GM21717 (cell line): ENCODE measurements at regions not wholly inside any gene's neighbourhood (a gene's known extent, or its start where the extent isn't known, plus 50 kb on each side); places are given as distances from the start of the nearest gene placed in this dataset.
"Not testable (repeated sequence)": the region's sequence is repeated elsewhere in the genome, so short reads cannot be mapped to it uniquely, and the experiment has no call there.

Source experiments
- ATAC-seq: cut with Tn5 transposase; IDR thresholded peaks from one replicate; pipeline ENCODE4 v1.9.1; 2021; ENCODE audit warnings: mild to moderate bottlenecking, moderate library complexity; ENCODE audit not compliant: unreplicated experiment

DNA sequence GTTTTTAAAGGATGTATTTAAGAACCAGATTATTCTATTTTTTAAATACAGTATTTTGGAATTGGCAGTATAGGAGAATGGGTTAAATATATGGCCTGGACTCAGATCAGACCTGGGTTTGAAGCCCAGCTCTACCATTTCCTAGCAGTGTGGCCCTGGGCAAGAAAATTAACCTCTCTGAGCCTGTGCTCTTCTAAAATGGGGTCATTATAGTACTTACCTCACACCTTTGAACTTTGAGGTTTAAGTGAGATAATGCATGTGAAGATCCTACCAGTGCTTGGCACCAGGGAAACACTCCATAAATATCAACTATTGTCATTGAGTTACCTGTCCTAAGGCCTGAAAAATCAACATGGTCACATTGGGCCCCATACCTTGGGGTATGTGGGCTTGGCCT, 93.4 kb upstream of the WSB1 start:
- ATAC-seq: no peak

DNA sequence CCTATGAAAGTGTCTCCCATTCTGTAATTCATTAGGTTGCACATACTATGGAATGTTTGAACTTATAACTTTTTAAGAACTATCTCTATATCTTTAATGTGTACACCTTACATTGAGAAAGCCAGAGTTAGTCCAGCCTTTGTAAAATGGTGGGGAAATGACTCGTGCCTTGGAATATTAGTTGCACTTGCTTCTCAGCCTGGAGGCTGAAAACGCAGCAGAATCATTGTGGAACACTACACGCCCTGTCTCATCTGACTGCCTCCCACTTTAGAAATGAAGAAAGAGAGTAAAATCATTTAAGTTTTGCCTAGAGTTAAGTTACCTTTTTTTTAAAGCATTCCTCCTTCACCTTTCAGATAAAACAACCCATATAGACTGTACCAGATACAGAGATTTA, 90.7 kb upstream of the WSB1 start:
- no peak for ATAC-seq

DNA sequence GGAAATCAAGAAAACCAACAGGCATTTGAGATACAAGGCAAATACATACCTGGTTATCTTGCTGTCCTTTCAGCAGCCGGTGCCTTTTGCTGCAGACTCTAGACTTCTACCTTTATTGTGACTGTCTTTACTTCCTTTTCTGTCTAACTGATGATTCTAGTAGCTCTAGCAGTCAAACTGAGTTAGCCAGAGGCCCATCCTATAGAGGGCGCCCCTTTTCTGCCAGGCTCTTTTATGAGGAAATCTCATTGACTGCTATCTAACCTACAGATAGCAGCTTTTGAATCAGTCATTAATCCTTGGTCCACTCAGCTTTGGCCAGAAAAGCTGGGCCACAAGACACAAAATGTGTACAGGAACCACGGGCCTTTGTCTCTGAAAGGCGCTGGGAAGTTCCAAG, 87.5 kb upstream of the WSB1 start:
- no peak for ATAC-seq

DNA sequence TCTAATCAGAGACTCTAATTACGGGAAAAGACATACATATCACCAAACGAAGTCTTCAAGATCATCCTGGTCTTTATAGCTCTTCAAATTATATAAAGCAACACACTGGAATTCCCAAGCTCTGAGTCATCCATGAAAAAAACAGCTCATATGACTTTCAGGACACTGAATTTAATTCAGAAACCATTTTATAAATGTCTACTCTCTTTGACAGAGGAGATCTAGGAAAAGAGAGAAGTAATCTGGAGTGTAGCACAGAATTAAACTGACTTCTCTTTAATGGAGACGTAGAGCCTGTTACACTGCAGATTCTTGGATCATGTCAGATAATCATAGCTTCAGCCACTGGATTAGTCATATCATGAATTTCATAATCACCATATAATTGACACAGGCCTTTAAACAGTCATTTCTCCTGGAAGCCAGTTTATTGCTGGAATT, 86.8 kb upstream of the WSB1 start:
- no peak for ATAC-seq

DNA sequence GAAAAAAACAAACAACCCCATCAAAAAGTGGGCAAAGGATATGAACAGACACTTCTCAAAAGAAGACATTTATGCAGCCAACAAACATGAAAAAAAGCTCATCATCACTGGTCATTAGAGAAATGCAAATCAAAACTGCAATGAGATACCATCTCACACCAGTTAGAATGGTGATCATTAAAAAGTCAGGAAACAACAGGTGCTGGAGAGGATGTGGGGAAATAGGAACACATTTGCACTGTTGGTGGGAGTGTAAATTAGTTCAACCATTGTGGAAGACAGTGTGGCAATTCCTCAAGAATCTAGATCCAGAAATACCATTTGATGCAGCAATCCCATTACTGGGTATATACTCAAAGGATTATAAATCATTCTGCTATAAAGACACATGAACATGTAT, 85.5 kb upstream of the WSB1 start:
- not testable (repeated sequence) for ATAC-seq

DNA sequence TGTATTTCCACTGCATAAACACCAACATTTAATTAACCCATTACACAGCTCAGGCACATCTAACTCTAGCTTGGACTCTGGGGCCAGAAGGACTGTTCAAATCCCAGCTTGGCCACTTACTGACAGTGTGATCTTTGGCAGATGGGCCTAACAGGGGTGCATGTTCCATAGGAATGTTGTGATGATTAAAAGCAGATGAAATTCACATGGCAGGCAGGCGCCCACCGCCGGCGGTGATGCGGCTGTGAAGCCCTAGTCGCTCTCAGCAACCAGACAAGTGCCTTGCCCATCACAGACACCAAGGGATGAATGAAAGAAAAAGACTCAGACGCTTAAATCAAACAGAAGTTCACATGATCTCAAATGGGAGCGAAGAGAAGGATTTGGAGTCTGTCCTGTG, 84.6 kb upstream of the WSB1 start:
- no peak for ATAC-seq

DNA sequence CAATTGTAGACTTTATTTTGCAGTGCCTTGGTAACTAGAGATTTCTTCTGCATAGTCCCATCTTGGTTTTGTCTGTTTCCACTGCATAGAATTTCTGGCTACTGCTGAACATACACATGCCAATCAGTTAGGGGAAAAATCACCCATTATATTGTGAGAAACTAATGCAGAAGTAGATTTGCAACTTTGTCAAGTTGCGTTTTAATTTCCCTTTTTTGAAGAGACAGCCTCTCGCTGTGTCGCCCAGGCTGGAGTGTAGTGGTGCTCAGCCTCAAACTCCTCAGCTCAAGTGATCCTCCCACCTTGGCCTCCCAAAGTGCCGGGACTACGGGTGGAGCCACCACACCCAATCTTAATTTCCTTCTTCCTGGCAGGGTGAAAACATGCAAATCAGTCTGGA, 83.1 kb upstream of the WSB1 start:
- not testable (repeated sequence) for ATAC-seq

DNA sequence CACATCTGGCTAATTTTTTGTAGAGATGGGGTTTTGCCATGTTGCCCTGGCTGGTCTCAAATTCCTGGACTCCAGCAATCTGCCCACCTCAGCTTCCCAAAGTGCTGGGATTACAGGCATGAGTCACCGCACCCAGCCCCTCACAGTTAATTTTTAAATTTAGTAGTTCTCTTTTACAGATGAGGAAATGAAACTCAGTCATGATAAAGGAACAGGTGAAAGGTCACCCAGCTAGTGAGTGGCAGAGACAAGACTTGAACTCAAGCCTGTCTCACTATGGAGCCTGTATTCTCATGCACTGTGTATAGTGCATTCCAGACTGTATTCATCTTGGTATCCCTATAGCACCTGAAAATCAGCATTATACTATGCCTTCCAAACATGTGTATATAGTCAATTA, 77.1 kb upstream of the WSB1 start:
- no peak for ATAC-seq

DNA sequence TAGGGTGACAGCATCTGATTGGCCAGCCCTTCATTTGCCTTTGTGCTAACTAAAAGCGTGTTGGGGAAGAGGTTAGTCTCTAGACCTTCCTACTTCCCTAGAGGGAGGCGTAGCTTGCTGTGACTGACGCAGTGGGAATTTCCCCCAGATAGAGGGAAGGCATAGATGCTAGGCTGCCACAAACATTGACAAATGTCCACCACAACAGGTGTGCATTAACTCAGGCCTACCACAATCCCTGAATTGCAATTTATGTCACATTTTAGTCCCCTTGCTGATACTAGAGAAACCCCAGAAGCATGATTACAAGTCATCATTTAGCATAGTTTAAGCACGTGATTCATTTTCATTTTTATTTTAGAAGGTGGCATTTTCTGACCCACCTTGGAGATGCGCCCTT, 76.3 kb upstream of the WSB1 start:
- ATAC-seq: peak; percentile 70

DNA sequence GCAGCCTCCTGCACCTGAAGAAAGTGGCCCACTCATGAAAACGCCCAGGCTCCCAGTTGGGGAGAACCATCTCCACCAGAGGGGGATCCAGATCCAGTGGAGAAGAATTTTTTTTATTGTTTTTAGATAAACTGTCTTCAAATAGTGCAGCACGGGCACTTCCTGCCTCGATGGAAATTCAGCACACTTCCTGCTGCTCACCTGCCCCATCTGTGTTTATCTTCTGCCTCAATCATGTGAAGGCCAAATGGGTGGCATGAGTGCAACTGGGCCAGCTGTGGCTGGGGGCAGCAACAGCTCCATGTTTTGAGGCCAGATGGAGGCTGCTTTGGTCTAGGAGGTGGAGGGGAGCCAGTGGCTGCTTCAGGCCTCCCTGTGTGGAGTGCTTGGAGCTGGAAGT, 75.9 kb upstream of the WSB1 start:
- peak; percentile 3 for ATAC-seq

DNA sequence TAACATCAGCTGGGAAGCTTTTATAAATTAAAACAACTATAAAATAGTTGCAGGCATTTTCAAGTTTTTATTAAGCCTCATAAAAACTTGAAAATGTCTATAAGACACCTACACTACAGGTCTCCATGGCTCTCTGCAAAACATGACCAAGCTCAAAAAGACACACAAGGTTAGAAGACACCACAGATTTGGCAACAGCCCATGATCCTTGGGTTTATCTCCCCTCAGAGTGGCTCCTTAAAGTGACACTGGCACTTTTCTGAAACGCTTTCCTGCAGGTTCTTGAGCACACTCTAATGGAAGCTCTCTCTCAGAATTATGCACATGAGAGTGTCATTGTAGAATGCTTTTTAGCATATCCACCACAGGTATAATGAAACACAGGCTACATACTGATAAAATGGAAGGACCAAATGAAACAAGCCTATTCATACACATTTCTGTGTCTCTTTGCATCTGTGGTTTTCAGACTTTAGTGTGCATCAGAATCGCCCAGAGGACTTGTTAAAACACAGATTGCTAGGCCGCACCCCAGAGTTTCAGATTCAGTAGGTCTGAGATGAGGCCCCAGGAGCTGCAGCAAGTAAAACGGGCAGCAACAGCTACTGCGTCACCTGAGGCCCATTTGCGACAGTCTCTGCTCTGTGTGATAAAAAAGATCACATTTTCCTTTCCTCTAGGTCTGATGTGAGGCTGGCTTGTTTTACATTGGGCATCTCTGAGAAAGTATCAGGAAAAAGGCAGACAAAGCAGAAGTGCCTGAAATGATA, 75.0 kb upstream of the WSB1 start:
- ATAC-seq: peak; percentile 68

DNA sequence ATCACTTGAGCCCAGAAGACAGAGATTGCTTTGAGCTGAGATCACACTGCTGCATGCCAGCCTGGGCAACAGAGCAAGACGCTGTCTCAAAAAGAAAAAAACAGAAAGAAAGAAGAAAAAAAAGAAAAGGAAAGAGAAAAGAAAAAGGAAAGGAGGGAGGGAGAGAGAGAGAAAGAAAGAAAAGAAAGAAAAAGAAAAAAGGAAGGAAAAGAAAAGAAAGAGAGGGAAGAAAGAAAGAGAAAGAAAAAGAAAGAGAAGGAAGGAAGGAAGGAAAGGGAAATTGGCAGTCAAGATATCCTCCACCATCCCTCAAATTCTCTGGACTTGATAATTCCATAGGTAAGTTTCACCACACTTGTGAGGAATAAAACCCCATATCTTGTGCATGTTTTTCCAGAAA, 71.4 kb upstream of the WSB1 start:
- no peak for ATAC-seq

DNA sequence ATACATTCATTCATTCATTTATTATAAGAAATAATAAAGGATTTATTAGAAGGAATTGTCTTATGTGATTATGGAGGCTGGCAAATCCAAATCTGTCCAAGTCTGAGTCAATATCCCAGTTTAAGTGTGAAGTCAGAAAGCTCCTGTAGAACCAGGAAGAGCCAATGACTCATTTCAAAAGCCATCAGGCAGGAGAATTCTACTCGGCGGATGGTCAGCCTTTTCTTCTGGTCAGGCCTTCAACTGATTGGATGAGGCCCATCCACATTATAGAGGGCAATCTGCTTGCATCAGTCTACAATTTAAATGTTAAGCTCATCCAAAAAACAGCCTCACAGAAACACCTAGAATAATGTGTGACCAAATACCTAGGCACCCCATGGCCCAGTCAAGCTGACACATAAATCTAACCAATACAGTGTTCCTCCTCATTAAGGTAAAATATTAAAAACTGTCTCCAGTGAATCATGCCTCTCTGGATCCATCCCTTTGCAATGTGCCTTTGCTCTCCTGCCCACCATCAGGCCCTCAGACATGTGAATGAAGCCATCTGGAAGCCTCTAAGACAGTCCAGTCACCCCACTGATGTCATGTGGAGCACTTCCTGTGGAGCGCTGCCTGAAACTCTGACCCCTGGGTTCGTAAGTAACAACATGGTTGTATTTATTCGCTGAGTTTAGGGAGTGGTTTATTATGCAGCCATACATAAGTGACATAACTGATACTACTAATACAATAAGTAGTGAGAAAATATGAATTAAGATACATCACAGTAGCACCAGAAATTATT, 69.2 kb upstream of the WSB1 start:
- no peak for ATAC-seq

DNA sequence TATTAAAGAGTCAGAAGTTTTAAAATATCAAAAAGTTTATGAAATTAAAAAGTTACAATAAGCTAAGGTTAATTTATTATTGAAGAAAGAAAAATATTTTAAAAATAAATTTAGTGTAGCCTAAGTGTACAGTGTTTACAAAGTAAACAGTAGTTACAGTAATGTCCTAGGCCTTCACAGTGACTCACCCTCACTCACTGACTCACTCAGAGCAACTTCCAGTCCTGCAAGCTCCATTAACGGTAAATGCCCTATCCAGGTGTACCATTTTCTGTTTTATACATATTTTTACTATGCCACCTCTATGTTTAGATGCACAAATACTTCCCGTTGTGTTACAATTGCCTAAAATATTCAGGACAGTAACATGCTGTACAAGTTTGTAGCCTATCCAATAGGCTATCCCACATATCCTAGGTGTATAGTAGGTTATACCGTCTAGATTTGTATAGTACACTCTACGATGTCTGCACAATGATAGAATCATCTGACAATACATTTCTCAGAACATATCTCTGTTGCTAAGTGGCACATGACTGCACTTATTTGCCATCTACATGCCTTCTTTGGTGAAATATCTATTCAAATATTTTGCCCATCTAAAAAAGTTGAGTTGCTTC, 67.2 kb upstream of the WSB1 start:
- no peak for ATAC-seq

DNA sequence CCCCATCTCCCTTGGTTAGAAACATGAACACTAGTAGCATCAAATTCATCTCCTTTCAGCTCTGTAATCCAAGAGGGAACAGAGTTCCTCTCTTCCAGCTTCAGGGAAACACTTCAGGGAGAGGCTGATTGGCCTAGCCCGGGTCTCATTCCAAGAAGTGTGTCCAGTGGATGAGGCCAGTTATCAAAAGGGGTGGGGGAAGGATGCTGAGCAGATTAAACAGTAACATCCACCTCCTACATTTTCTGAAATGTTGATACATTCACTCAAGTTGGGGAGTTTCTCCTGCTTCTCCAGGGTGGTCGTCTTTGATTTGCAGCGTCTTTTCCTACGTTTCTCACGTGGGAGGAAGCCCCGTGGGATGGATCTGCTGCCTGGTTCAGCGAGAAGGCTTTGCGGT, 62.9 kb upstream of the WSB1 start:
- no peak for ATAC-seq

DNA sequence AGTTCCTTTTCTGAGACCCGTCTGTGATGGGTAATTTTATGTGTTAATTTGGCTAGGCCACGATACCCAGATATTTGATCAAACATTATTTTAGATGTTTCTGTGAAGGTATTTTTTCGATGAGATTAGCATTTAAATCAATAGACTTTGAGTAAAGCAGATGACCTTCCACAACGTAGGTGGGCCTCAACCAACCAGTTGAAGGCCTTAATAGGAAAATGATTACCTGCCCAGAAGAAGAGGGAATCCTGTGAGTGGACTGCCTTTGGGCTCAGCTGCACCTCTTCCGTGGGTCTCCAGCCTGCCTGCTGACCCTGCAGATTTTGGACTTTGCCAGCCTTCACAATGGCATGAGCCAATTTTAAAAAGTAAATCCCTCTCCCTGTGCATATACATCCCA, 61.6 kb upstream of the WSB1 start:
- ATAC-seq: no peak

DNA sequence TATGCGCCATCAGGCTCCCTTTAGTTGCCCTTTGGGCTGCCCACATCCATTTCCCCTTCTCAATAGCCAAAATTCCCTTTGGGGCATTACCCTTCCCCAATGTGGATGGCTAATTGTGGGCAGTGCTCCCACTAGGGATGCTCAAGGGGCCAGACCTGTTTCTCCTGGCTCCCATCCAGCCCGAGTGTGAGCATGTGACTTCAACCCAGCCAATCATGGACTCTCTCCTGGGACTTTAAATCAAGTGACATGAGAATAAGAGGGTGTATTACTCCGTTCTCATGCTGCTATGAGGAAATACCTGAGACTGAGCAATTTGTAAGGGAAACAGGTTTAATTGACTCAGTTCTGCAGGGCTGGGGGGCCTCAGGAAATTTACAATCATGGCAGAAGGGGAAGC, 60.9 kb upstream of the WSB1 start:
- no peak for ATAC-seq

DNA sequence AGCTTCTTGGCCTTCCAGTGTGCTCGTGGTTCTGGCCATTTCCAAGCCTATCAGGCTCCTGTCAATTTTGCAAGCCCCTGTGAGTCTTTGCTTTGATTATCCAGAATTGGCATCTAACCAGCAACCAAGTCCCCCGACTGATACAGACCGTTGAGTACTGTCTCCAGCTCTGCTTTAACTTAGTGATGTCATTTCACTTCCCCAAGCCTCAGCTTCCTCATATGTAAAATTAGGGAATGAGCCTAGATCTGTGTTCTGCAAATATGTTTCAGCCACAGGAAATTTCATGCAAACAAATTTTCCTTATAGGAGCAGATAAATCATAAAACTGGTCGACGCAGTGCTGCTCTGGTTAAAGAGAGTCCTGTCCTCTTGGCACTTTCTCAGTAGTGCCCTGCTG, 60.1 kb upstream of the WSB1 start:
- no peak for ATAC-seq

DNA sequence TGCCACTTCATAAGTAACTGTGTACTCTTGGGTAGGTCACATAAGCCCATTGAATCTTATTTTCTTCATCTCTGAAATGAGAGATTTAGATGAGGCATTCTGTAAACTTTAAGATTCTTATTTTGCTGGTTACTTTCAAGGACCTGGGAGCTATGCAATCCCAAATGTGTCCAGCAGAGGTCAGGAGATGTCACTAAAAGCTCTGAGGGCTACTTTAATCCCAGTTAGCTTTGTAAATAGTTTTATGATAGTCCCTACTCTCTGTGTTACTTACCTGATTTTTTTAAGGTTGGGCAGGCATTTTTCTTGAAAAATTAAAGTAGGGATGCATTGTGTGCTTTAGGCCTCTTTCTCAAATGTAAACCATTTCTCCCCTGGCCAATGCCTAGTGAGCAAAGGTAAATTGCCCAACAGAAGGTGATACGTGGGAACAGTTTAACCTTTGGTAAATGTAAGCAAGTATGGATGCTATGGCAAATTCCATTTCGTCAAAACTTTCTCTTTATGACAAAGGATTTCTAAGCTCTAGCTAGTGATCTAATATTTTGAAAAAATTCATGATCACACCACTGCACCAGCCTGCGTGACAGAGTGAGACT, 57.1 kb upstream of the WSB1 start:
- ATAC-seq: no peak

DNA sequence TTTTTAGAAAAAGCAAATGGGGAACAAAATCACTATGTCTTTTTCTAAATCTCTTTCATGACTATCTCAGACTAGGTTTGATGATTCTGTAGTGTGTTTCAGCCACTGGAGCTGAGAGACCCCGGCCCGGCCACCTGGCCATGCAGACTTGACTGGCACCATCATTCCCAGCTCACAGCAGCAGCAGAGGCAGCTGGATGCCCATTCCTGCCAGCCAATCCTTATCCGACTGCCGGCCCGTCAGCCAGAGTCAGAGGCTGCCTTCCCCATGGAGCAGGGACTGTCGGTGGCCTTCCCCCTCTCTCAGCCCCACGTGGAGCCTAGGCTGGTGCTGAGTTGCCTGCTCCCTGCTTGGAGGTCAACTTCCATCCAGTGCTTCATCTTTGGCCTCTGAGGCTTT, 56.0 kb upstream of the WSB1 start:
- no peak for ATAC-seq

DNA sequence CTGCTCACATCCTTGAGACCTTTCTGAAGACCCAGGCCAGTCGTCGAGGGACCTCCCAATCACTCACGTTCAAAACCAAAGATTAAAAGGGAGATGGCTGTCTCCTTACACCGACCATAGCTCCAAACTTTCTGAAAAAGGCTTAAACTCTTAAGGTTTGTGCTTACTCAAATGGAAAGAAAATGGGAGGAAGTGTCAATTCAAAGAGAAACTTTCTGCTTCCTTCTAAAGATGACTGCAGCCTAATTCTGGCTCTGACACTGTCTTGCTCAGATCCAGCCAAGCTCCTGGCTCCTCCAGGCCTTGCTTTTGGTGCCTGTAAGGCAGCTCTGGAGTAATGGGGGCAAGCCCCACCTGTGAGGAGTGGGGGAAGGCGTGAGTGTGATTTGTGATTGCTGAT, 54.9 kb upstream of the WSB1 start:
- ATAC-seq: peak; percentile 66

DNA sequence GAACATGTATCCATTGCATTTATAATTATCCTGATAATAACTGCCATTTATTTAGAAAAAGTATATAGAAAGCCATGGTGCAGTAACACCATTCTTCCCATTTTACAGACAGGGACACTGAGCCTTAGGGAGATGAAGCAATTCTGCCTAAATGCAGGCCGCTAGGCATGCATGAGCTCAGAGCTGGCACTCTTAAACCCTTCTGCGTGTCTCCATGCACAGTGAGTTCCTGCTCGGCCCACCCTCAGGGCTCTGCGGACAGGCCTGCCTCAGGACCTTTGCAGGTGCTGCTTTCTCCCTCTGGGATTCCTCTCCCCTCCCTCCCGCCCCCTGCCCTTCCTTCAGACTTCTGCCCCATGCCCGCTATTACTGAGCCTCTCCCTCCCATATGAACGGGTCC, 54.3 kb upstream of the WSB1 start:
- no peak for ATAC-seq
